ENCODE measurements at regions not wholly inside any gene's neighbourhood (a gene's known extent, or its start where the extent isn't known, plus 50 kb on each side); places are given as distances from the start of the nearest gene placed in this dataset.

DNA sequence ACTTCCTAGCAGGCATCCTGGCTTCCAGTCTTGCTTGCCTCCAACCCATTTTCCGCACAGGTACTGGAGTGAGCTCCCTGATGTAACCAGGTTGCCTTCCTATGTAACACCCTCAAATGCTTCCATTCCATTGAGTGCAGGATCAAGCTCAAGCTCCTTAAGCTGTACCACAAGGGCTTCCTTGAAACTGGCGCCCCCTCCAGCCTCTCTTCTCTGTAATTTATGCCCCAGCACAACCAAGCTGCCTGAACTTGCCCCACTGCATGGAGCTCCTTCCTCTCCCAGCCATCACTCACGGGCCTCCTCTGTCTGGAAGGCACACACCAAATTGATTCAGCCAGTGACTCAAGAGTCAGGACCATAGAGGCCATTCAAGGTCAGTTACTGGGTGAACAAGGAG lies 234.8 kb upstream of the RPL38 start:
- Histone ChIP-seq H2AFZ (ENCODE audit: low read depth, low read length, poor library complexity, severe bottlenecking) (no peak overlapping the region), H3K9me2 (ENCODE audit: insufficient read depth) (no peaks in the 10 kb centered on the region), H4K20me1 (ENCODE audit: insufficient read depth) (no peaks in the 10 kb centered on the region), H3K27me3 (ENCODE audit: insufficient read depth, low read length) (peaks cover 57% of the 10 kb centered on the region), H3K36me3 (ENCODE audit: control insufficient read depth in 1 of 2, insufficient read depth in 2 of 2, low read length in 2 of 2) (no peaks in the 10 kb centered on the region), H3K4me1 (ENCODE audit: control insufficient read depth in 1 of 2, insufficient read depth in 2 of 2, low read length in 2 of 2) (no peaks in the 10 kb centered on the region), H3K4me2 (ENCODE audit: low read length) (no peak overlapping the region), H3K9me3 (ENCODE audit: control insufficient read depth in 1 of 2, insufficient read depth in 1 of 2, low read depth in 1 of 2, low read length in 2 of 2) (no peaks in the 10 kb centered on the region; a peak in 1 of 4 replicates), H3K27ac (ENCODE audit: low read depth, low read length) (no peak overlapping the region), H3K4me3 (replicated peaks in 1 of 2; ENCODE audit: low read depth in 1 of 2, low read length in 2 of 2) (no peak overlapping the region), H3K79me2 (ENCODE audit: insufficient read depth, low read length) (no peaks in the 10 kb centered on the region), H3K9ac (ENCODE audit: low read length) (no peak overlapping the region)
- ChIA-PET CTCF (interaction anchor here (1.0 kb wide), 1 partner anchor 12 kb away, joined by 3 read pairs; no protein-coding TSS in a partner anchor), POLR2A (no interaction called here), RAD21 (ENCODE audit: low non-redundant PET in 1 of 2, low total read pairs in 2 of 2, uncharacterized antibody in 2 of 2, unreplicated experiment in 2 of 2) (no interaction called here)
- DNase-seq (ENCODE audit: low read depth, low spot score) (no peak), ATAC-seq (no peak)
- TF ChIP-seq EZH2phosphoT487 (IDR thresholded peaks at IDR 0.05; ENCODE audit: borderline replicate concordance) (no peak), TCF7L2 (IDR thresholded peaks at IDR 0.05; ENCODE audit: borderline replicate concordance, extremely low read depth, insufficient read depth, insufficient read length) (no peak), POLR2A (IDR thresholded peaks at IDR 0.05; ENCODE audit: borderline replicate concordance, extremely low read depth, insufficient read depth, insufficient read length) (no peak), SIN3A (IDR thresholded peaks at IDR 0.05; ENCODE audit: low read depth) (no peak), RAD21 (IDR thresholded peaks at IDR 0.05; ENCODE audit: low read depth) (no peak), EZH2 (IDR thresholded peaks at IDR 0.05) (no peak), ZFX (IDR thresholded peaks at IDR 0.05) (no peak), CBX3 (IDR thresholded peaks at IDR 0.05; ENCODE audit: low read depth) (no peak), JUND (IDR thresholded peaks at IDR 0.05) (no peak), SP1 (IDR thresholded peaks at IDR 0.05; ENCODE audit: low read depth) (no peak), SRF (IDR thresholded peaks at IDR 0.05; ENCODE audit: low read depth) (no peak), CTCF (IDR thresholded peaks at IDR 0.05 in 2 of 3, conservative IDR thresholded peaks at IDR 0.05 in 1 of 3; ENCODE audit: borderline replicate concordance in 1 of 3, insufficient read depth in 1 of 3, low read depth in 2 of 3, low read length in 2 of 3) (no peak), YY1 (IDR thresholded peaks at IDR 0.05; ENCODE audit: extremely low read depth, insufficient replicate concordance, low read depth, low read length) (no peak), POLR2AphosphoS5 (IDR thresholded peaks at IDR 0.05; ENCODE audit: low read depth, low read length) (no peak), ZNF274 (IDR thresholded peaks at IDR 0.05; ENCODE audit: low read depth, low read length) (no peak)
- TF ChIP-seq, protein P1, sequence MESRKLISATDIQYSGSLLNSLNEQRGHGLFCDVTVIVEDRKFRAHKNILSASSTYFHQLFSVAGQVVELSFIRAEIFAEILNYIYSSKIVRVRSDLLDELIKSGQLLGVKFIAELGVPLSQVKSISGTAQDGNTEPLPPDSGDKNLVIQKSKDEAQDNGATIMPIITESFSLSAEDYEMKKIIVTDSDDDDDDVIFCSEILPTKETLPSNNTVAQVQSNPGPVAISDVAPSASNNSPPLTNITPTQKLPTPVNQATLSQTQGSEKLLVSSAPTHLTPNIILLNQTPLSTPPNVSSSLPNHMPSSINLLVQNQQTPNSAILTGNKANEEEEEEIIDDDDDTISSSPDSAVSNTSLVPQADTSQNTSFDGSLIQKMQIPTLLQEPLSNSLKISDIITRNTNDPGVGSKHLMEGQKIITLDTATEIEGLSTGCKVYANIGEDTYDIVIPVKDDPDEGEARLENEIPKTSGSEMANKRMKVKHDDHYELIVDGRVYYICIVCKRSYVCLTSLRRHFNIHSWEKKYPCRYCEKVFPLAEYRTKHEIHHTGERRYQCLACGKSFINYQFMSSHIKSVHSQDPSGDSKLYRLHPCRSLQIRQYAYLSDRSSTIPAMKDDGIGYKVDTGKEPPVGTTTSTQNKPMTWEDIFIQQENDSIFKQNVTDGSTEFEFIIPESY (IDR thresholded peaks at IDR 0.05; ENCODE audit: extremely low read depth, insufficient replicate concordance, low read length) = no peak
- TF ChIP-seq, protein P2, sequence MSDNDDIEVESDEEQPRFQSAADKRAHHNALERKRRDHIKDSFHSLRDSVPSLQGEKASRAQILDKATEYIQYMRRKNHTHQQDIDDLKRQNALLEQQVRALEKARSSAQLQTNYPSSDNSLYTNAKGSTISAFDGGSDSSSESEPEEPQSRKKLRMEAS (IDR thresholded peaks at IDR 0.05) = no peak
- TF ChIP-seq, protein P3, sequence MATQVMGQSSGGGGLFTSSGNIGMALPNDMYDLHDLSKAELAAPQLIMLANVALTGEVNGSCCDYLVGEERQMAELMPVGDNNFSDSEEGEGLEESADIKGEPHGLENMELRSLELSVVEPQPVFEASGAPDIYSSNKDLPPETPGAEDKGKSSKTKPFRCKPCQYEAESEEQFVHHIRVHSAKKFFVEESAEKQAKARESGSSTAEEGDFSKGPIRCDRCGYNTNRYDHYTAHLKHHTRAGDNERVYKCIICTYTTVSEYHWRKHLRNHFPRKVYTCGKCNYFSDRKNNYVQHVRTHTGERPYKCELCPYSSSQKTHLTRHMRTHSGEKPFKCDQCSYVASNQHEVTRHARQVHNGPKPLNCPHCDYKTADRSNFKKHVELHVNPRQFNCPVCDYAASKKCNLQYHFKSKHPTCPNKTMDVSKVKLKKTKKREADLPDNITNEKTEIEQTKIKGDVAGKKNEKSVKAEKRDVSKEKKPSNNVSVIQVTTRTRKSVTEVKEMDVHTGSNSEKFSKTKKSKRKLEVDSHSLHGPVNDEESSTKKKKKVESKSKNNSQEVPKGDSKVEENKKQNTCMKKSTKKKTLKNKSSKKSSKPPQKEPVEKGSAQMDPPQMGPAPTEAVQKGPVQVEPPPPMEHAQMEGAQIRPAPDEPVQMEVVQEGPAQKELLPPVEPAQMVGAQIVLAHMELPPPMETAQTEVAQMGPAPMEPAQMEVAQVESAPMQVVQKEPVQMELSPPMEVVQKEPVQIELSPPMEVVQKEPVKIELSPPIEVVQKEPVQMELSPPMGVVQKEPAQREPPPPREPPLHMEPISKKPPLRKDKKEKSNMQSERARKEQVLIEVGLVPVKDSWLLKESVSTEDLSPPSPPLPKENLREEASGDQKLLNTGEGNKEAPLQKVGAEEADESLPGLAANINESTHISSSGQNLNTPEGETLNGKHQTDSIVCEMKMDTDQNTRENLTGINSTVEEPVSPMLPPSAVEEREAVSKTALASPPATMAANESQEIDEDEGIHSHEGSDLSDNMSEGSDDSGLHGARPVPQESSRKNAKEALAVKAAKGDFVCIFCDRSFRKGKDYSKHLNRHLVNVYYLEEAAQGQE (IDR thresholded peaks at IDR 0.05; ENCODE audit: low read depth) = no peak
- TF ChIP-seq, protein P4, sequence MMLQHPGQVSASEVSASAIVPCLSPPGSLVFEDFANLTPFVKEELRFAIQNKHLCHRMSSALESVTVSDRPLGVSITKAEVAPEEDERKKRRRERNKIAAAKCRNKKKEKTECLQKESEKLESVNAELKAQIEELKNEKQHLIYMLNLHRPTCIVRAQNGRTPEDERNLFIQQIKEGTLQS (IDR thresholded peaks at IDR 0.05) = no peak
- BruUV-seq (replicated peaks) = no TSS peak
- intact Hi-C loops (cut with micrococcal nuclease) = no loop called here

Measured in HCT116 (cell line).